GM18520 (cell line): ENCODE measurements at regions not wholly inside any gene's neighbourhood (a gene's known extent, or its start where the extent isn't known, plus 50 kb on each side); places are given as distances from the start of the nearest gene placed in this dataset.

Experiments
- ATAC-seq: cut with Tn5 transposase; IDR thresholded peaks from one replicate; pipeline ENCODE4 v1.9.1; 2021; ENCODE audit not compliant: unreplicated experiment

DNA sequence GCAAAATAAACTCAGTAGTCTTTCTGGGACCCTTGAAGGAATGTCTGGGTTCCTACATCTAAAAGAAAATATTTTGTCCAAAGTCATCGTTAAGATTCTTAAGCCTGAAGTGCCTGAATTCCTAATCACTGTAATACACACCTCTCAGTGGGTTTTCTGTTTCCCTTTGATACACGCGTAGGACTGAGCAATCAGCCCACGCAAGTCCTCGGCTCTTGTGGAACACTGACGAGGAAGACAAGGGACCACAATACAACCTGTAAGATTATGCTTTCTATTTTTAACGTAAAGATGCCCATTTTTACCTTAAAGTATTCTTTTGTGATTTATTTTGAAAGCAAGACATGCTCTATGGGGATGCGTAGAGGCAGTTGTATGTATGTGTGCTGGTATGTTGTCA lies 472.8 kb upstream of the CELF2 start:
- no peak for ATAC-seq

DNA sequence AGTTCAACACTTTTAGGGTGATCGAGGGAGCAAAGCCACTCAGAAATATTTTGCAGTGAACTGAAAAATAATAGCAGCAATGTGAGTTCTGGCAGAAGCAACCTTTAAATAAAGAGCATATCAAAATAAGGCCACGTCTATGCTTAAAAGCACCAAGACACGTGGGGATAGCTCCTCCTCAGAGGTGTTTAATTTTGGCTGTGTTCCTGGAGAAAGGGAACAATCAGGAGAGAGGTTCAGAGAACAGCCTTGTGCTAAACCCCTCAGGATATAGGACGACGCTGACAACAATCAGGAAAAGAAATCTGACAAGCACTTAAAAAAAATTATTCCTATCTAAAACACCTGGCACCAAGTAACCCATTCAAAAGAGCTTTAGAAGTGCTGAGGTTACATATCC lies 471.9 kb upstream of the CELF2 start:
- no peak for ATAC-seq

DNA sequence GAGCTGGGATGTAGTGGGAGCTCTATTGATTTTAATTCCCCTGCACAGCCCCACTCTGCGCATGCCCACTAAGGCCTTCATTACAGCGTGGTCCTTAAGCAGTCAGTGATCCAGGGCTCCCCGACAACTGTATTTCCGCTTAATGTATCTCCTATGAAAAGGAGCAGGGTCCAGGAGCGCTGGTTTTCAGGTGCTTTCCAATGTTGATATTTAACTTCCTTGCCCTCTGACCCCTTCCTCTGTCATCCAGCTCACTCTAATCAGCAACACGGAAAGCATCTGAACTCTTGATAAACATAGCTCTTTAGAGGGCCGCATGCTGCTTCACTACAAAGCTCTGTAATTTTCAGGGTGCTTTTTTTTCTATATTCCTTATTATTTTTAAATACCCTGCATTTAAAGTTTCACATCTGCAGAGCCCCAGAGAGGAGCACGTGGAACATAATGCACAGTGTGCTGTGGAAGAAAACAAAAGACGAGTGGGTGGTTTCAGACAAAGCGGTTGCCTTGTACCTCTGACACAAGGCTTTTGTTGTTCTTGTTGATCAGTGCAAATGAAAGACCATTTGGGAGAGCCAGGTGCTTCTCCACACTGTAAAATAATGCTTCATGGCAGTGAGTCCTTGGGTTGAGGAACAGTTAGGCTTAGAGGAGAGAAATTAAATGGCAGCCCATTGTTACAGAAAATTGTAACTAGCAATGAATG lies 465.9 kb upstream of the CELF2 start:
- no peak for ATAC-seq

DNA sequence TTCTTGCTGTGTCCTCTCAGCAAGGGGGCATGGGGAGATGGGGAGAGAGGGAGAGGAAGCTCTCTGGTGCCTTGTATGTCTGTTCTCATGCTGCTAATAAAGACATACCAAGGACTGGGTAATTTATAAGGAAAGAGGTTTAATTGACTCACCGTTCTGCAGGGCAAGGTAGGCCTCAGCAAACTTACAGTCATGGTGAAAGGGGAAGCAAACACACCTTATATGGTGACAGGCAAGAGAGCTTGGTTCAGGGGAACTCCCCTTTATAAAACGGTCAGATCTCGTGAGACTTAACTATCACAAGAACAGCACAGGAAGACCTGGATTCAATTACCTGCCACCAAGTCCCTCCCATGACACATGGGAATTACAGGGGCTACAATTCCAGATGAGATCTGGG lies 464.7 kb upstream of the CELF2 start:
- ATAC-seq: no peak

DNA sequence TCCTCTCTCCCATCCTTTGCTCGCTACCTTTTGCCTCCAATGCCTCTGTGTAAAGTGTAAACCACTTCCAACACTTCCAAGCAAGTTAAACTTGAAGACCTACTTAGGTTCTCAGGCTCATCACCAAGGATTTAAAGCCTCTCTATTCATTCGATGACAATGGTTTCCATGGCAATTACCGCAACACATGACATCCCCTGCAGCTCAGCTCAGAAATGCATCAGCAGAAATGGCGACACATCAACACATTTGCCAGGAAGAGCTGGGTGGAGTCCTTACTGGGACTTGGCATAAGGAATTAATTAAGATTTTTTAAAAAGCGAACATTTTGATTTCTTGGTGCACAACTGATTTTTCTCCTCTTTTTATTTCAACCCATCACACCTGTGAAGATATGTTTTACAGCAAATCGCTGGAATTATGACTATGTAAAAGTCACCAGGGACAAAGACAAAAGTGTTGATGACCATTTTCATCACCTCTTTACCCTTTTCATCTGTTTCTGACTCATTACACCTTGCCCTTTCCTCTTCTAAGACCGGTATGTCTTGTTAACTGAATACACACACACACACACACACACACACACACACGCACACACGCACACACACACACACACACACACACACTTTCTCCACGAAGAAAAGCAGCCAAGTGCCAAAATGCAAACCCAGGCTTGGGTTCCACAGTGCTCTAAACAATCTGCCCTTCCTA lies 453.4 kb upstream of the CELF2 start:
- ATAC-seq: no peak

DNA sequence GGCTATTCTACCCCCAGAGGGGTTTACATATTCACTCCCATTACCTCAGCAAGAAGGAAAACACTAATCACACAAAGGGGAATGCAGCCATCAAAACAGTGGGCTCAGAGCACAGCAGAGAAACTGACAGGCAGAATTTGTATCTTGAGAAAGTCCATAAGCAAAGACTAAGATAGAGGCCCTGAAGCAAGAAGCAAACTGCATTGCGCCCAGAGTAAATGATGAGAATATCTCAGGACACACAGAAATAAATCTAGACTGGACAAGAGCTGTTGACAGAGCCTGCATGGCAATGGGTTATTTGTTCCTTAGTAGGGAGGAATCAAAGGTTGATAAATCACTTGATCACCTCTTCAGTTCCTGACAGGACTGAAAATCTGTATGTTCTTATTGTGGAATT lies 440.7 kb upstream of the CELF2 start:
- no peak for ATAC-seq

DNA sequence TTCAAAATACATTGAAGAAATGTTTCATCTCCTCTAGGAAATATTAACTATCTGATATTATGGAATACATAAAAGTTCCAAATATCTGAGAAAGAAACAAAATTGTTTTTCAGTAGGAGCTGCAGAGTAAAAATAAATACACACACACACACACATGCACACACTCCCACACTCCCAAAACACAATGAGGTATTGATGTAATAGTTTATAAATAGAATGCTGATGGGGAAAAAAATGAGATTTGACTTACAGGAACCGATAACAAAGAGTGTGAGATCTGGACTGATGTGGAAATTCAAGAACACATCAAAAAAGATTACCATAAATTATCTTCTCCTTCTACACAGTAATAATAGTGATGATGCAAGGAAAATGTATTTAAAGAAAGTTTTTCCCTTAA lies 438.0 kb upstream of the CELF2 start:
- no peak for ATAC-seq

DNA sequence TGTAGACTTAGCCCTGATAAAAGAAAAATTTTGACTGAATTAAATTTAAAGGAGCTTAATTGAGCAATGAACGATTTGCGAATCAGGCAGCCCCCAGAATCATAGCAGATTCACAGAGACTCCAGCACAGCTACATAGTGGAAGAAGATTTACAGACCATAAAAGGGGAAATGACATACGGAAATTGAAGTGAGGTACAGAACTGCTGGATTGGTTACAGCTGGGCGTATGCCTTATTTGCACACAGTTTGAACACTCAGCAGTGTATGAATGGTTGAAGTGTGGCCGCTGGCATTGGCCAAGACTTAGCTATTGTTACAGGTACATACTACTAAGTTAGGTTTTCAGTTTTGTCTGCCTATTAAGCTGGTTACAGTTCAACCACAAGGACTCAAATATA lies 433.5 kb upstream of the CELF2 start:
- ATAC-seq: no peak

DNA sequence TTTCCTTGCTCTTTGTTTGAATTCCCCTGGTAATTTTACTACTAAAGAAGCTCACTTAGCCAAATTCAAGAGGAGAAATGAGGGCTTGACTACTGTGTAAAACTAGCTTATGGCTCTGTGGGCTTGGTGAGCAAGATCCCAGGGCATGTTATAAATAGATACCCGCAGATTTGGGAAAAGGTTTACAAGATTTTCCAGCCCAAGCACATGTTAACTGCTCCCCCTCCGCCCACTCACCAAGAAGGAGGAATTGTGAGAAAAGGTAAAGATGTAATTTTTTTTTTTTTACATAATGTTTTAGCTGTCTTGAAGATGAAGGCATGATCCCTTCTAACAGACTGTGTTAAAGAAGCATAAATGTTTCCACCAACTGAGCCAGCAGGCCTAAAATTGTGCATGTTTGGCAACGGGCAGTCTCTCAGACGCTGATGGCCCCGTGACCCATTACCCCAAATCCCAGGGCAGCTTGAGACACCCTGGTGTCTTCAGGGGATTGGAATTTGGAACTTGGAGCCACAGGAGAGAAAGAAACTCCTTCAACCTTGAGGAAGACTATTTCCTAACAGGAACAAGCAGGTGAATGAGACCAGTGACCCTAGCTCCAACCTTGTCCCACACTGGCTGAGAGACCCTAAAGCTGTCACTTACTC lies 429.8 kb upstream of the CELF2 start:
- ATAC-seq: no peak

DNA sequence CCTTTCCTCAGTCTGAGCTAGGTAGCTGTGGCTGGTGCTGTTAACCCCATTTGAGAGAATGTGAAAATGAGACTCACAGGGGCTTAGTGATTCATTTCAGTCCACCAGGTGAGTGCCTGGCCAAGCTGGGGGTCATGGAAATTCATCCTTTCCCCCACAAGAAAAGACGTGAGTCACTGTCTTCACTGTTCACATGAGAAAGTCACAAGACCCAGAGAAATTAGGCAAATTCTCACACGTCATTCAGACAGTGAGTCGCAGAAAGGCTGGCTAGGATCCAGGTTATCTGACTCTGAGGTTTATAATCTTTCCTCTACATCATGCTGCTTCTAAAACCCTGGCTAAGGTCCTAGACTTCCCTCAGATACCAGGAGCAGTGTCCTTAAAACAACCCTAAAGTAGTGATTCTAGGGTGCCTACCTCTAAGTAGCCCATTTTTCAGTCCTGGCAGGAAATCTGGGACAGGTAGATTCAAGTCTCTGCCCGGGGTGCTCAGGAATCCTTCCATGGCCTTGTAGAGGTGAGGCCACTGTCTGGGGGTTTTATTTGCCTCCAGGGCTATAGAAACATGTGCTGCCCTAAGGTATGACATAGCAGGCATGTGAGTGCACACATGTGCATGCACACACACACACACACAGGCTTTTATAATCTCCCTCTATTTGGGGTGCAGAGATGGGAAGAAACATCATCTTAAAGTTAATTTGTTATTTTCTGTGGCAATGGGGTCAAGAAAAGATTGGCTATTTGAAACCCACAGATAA lies 427.9 kb upstream of the CELF2 start:
- peak; percentile 49 for ATAC-seq

DNA sequence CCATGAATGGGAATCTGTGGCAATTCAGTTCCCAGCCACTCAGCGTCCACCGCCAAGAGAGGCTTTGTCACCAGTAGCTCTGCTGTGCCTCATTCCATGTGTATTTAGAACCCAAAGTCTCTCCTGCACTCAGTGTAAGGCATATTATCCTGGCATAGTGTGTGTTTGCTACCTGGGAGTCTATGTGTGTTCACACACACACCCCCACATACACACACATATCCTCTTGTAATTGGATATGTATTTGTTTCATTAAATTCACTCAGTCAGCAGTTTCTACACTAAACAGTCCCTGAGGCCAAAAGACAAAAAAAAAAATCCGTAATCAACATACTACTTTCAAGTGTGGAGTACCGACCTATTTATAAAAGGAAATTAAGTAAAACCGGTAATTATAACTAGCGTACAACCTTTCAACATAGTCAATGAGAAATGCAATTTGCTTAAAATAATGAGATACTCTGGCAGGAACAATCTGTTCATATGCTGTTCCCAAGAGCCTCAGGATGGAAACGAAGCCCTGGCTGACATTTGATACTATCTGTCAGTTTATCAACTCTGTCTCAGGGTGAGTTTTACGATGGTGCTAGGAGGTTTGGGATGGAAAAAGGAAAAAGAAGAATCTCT lies 425.8 kb upstream of the CELF2 start:
- ATAC-seq: no peak

DNA sequence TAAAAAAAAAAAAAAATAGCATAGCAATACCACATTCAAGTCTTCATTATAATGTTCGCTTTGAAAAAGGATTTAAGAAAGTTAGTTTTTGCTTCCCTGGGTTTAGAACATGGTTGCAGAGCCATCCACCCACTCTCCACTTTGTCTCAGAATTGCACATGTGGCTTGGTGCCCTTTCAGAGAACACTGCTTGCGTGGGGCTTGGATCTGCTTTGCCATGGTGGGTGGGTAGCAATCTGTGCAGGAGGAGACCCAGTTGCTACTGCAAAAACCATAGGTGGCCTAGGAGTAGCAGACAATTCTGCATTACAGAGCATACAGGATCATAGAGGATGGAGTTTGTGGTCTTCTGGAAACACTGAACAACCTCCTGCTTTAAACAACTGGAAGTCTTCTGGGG lies 421.4 kb upstream of the CELF2 start:
- no peak for ATAC-seq

DNA sequence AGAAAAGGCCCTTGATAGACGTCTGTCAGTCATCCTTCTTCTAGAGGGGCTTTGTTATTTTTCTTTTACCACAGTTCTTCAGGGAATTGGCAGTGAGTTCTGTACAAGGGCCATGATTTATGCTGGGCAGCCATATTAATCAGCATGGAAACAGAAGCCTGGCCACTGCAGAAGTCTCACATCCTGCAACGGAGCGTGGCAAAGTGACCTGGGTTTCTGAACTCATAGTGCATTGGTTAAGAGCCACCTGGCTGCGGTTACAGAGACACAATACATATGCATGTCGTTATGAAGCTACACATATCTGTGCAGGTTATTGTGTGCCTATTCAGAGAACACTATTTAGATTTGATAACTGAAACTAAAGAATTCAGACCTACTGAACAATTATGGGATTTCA lies 419.4 kb upstream of the CELF2 start:
- peak; percentile 52 for ATAC-seq

DNA sequence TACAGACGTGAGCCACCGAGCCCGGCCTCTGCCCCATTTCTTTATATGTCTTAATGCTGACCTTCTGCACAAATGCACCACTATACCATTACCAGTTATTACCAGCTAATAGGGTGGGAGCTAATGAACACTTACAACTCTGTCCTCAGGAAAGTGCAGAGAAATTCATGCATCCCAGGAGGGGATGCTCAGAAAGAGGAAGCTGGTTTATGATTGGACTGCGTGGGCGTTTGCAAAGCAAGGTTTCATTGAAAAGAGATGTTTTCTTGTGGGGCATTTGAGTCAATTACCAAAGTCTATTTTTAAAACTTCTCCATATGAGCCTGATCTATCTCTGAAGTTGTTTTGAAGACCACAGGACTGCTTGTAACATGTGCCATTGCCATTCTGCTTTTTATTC lies 417.7 kb upstream of the CELF2 start:
- no peak for ATAC-seq

DNA sequence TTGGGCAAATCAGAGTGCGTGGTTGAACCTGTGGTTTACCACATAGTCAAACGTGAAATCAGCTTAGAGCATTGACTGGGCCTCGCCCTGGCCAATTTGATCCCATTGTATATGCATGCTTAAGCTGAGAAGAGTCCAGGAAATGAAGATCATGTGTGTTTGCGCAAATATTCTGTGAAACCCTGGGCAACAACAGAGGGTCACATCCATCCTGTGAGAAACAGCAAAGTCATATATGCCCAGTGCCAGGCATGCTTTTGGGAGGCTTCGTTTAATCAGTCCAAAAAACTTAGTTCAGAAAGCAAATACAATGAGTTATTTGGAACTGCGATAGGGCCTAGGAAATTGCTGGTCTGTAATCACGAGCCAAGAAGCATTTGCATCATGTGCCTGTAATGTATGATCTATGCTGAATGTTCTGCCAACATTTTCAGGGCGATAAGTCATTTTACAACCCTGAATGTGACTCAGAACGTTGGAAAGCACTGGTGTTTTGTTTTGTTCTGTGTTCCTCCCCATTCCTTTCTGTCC lies 412.1 kb upstream of the CELF2 start:
- no peak for ATAC-seq

DNA sequence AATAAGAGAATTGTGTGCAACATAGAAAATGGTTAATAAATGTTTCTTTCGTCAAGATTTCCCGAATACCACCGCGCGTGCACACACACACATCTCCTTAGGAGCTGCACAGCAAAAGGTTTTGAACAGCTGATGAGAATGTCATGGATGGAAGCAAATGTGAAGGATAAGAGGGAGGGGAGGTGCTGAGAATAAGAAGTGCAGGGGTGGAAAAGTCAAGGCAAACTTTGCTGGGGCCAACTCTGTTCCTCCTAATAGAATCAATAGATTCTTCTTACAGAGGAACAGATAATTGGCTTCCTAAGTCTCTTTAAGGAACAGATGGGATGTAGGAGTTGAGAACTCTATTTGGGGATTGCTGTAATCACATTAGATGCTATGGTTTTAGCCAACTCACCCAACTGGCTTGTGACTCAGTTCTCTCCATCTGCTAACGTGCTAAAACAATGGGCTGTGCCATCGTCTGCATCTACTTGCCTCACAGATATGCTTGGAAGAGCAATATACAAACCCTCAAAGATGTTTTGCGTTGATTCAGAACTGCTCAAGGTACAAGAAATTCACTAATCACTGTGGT lies 408.2 kb upstream of the CELF2 start:
- no peak for ATAC-seq

DNA sequence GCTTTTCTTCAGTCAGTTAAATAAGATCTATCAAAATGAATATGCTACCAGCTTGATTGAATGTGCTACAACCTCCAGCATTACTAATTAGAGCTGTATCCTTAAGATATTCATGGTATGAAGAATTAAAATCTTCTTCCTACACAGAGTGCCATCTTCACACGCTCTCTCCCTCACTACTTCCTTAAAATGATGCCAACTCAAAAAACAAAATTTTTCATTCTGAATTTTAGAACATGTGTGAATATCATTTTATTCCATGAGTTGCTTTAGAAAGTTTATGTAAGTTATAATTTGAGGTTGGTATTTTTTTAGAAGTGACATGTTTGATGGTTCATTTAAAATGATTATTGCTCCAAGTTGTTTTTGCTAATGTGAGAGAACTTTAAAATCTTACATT lies 407.5 kb upstream of the CELF2 start:
- no peak for ATAC-seq

DNA sequence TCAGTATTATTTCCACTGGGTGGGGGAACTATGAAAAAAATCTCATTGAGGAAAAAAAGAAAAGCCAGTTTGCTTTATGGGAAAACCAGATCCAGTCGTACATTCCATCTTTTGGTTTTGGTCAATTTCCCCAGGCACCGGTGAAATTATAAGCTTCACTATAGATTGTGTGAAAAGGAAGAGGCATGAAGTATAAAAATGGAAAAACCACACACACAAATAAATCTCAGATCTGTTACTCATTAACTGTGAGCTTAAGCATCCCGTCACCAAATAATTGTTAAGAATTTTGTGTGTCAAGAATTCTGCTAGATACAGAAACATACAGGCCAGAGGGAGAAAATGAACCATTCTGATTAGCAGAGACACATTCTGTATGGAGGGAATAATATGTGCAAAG lies 405.5 kb upstream of the CELF2 start:
- no peak for ATAC-seq

DNA sequence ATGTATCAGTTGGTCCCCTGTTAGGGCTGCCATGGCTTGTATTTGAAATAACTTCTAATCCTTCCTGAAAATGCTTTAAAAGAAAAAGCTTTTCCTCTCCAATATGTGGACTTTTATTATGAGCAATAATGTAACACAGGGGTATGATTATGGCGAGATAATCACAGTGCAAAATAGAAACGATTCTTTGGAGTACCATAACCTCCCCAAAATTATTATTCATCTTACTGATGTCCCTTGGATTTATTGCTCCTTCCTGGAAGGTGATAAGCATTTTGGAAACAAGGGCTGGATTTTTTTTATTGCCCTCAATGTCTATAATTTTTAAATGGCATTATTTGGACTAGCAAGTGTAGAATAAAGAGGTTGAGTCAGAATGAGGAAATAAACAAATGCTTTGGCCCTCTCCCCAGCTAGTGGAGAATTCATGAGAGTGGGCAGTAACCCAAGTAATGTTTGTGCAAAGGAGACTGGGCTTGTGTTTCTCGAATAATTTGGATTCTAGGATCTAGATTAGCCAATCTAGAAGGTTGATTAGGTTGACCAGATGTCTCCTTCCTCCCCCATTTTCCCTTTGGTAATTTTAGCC lies 403.9 kb upstream of the CELF2 start:
- no peak for ATAC-seq

DNA sequence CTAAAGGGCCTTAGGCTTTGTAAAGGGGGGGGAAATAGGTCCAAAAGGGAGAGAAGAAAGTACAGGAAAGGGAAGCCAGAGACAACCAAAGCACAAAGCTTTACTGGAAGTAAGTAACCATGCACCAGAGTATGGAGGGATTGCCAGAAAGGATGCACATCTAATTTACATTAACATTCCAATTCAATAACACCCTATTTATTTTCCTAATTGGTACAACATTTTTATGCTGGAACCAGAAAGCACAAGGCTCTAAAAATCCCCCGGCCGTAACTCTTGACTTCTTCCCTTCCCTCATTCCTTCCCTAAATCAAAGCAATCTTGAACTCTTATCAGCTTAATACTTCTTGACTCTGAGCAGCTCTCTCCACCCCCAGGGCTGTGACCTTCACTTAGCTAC lies 400.0 kb upstream of the CELF2 start:
- no peak for ATAC-seq
